ENCODE measurements at regions not wholly inside any gene's neighbourhood (a gene's known extent, or its start where the extent isn't known, plus 50 kb on each side); places are given as distances from the start of the nearest gene placed in this dataset.

- no peak for FAIRE-seq
Observed at GRCh38 chr1:14470802-14471201, 127.7 kb upstream of the KAZN start.

- no peak for FAIRE-seq
Observed at GRCh38 chr1:14474856-14475255, 123.6 kb upstream of the KAZN start.

- no peak for FAIRE-seq
Observed at GRCh38 chr1:14476170-14476955, 122.1 kb upstream of the KAZN start.

GRCh38 chr1:14478120-14478519 lies 120.4 kb upstream of the KAZN start:
- FAIRE-seq: no peak

GRCh38 chr1:14479865-14480264 lies 118.6 kb upstream of the KAZN start:
- FAIRE-seq: no peak

- no peak for FAIRE-seq
Observed at GRCh38 chr1:14482784-14483450, 115.6 kb upstream of the KAZN start.

- FAIRE-seq: no peak
Observed at GRCh38 chr1:14485285-14485684, 113.2 kb upstream of the KAZN start.

- no peak for FAIRE-seq
Observed at GRCh38 chr1:14486401-14487201, 111.9 kb upstream of the KAZN start.

GRCh38 chr1:14487671-14488070 lies 110.8 kb upstream of the KAZN start:
- FAIRE-seq: no peak

GRCh38 chr1:14494911-14495310 lies 103.6 kb upstream of the KAZN start:
- no peak for FAIRE-seq

- no peak for FAIRE-seq
Observed at GRCh38 chr1:14495381-14495780, 103.1 kb upstream of the KAZN start.

GRCh38 chr1:14495996-14496395 lies 102.5 kb upstream of the KAZN start:
- no peak for FAIRE-seq

GRCh38 chr1:14498839-14499238 lies 99.6 kb upstream of the KAZN start:
- FAIRE-seq: no peak

- no peak for FAIRE-seq
Observed at GRCh38 chr1:14499312-14500040, 99.0 kb upstream of the KAZN start.

- FAIRE-seq: no peak
Observed at GRCh38 chr1:14500041-14500440, 98.4 kb upstream of the KAZN start.

GRCh38 chr1:14500912-14501311 lies 97.6 kb upstream of the KAZN start:
- FAIRE-seq: no peak

GRCh38 chr1:14504517-14504916 lies 94.0 kb upstream of the KAZN start:
- FAIRE-seq: no peak

- FAIRE-seq: no peak
Observed at GRCh38 chr1:14506471-14507255, 91.8 kb upstream of the KAZN start.

- no peak for FAIRE-seq
Observed at GRCh38 chr1:14507262-14507661, 91.2 kb upstream of the KAZN start.

GRCh38 chr1:14508613-14509012 lies 89.9 kb upstream of the KAZN start:
- no peak for FAIRE-seq

GRCh38 chr1:14511166-14511680 lies 87.3 kb upstream of the KAZN start:
- no peak for FAIRE-seq
